GM12872 (cell line): ENCODE measurements at regions not wholly inside any gene's neighbourhood (a gene's known extent, or its start where the extent isn't known, plus 50 kb on each side); places are given as distances from the start of the nearest gene placed in this dataset.

Experiments used
- TF ChIP-seq, protein P1 (sequence below): IDR thresholded peaks from 3 replicates; pipeline ENCODE4 v1.5.1; 2011; ENCODE audit warnings: low read depth, mild to moderate bottlenecking, low read length, moderate library complexity; ENCODE audit not compliant: insufficient read depth

DNA sequence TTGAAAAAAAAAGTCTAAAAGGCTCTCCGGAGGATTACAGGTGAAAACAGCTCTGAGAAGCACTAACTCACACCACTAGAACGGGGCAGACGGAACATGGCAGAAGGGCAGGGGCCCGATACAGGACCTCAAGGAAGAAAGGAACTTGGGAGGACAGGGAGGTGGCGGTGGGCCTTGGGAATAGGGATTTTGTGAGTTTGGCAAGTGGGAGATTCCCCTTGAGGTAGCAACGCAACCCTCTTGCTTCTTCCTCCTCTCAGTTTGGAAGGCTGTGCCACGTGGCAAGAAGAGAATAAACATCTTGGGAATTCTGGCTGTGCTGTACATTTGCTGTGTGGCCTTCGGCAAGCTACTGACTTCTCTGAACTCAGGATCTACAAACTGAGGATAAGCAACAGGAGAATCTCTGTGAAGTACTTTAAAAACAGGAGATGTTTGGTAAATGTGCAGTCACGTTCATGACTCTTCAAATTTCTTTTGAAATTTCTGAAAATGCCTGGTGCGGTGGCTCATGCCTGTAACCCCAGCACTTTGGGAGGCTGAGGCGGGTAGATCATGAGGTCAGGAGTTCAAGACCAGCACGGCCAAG lies 220.8 kb downstream of the BCAS1 start:
- TF ChIP-seq, protein P1, sequence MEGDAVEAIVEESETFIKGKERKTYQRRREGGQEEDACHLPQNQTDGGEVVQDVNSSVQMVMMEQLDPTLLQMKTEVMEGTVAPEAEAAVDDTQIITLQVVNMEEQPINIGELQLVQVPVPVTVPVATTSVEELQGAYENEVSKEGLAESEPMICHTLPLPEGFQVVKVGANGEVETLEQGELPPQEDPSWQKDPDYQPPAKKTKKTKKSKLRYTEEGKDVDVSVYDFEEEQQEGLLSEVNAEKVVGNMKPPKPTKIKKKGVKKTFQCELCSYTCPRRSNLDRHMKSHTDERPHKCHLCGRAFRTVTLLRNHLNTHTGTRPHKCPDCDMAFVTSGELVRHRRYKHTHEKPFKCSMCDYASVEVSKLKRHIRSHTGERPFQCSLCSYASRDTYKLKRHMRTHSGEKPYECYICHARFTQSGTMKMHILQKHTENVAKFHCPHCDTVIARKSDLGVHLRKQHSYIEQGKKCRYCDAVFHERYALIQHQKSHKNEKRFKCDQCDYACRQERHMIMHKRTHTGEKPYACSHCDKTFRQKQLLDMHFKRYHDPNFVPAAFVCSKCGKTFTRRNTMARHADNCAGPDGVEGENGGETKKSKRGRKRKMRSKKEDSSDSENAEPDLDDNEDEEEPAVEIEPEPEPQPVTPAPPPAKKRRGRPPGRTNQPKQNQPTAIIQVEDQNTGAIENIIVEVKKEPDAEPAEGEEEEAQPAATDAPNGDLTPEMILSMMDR = no peak

DNA sequence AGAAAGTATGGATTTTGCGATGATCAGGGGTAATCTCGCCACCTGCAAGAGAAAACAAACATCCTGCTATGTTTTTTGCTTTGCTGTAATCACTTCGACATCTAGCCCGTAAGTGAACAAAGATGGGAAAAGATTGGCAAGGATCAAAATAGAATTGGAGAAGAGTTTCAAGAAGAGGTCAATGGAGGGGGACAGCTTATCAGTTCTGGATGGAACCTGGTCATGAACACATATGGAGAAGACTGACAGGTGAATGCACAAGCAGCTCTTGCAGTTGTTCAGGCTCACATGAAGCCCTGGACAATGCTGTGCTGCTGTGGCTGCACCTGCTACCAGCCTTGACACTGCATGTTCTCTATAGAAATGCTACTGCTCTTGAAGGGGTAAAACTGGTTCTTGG lies 222.1 kb downstream of the BCAS1 start:
- TF ChIP-seq, protein P1 = no peak

DNA sequence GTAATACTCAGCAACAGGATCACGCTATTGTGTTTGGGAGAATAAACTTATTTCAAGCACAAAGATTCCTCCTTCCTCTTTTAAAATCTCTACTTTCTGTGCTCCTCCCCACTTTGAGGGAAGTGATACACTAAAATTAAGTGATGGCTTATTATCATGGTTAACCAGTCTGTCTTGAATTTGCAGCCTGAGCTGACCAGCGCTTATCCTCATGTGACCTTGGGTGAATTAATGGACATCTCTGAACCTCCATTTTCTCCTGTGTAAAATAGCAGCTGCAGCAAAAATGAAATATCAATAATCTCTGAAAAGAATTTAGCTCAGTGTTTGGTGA lies 222.6 kb downstream of the BCAS1 start:
- TF ChIP-seq, protein P1 = no peak

DNA sequence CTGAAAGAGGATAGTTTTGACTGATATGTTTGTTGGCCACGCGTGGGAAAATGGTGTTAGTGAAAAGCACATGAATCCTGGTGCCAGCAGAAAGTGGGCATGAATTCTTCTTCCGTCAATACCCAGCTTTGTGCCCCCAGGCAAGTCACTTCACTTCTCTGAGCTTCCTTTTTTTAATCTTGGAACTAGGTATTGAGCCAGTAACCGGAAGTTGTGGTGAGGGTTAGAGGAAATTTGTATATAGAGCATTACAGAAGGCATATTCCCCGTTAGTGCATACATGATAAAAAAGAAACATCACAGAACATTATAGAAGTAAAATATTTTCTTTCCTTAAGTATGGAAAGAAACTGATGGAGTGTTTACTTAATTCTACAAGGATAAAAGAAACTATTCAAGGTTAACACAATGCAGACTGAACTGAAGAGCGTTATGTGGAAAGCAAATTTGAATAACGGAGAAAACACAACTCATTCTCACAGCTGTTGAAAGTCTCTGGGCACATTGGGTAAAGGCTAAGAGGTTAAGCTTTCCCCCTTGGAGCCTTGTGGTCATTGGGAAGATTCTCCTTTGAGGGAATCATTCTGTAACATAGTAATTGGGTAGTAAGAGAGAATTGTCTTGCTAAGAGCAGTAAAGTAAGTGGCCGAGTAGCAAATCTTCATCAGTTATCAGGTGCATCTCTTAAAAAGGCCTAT lies 223.1 kb downstream of the BCAS1 start:
- TF ChIP-seq, protein P1 = no peak

DNA sequence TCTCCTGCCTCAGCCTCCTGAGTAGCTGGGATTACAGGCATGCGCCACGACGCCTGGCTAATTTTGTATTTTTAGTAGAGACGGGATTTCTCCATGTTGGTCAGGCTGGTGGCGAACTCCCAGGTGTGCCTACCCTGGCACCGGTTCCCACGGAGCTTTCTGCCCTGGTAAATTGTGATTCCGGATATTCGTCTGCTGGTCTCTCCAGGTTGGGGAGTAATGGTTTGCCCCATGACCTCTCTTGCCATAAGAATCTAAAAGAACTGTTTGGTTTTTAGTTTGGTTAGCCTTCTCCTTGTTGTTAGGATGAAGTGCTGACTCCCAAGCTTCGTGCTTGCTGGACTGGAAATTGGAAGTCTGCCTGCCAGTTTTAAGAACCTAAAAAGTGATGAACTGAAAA lies 223.8 kb downstream of the BCAS1 start:
- TF ChIP-seq, protein P1 = no peak

DNA sequence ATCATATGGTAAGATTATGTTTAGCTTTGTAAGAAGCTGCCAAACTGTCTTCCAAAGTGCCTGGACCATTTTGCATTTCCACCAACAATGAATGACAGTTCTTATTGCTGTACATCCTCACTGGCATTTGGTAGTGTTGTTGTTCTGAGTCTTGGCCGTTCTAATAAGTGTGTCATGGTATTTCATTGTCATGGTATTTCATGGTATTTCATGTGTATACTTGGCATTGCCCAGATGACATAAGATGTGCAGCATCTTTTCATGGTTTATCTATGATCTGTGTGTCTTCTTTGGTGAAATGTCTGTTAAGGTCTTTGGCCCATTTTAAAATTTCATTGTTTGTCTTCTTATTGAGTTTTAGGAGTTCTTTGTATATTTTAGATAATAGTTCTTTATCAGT lies 224.4 kb downstream of the BCAS1 start:
- TF ChIP-seq, protein P1 = no peak

DNA sequence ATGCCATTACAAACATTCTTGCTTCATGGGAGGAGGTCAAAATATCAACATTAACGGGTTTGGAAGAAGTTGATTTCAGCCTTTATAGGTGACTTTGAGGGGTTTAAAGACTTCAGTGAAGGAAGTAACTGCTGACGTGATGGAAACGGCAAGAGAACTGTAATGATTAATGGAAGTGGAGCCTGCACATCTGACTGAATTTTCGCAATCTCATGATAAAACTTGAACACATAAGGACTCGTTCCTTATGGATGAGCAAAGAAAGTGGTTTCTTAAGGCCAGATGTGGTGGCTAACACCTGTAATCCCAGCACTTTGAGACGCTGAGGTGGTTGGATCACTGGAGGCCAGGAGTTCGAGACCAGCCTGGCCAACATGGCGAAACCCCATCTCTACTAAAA lies 226.1 kb downstream of the BCAS1 start:
- TF ChIP-seq, protein P1 = no peak

DNA sequence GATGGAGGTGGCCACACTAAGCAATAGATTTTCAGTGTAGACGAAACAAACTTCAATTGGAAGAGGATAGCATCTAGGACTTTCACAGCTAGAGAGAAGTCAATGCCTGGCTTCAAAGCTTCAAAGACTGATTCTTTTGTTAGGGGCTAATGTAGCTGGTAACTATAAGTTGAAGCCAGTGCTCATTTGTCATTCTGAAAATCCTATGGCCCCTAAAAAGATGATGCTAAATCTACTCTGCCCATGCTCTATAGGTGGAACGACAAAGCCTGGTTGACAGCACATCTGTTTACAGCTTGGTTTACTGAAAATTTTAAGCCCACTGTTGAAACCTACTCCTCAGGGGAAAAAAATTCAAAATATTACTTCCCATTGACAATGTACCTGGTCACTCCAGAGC lies 226.7 kb downstream of the BCAS1 start:
- TF ChIP-seq, protein P1 = no peak
